ENCODE measurements at regions not wholly inside any gene's neighbourhood (a gene's known extent, or its start where the extent isn't known, plus 50 kb on each side); places are given as distances from the start of the nearest gene placed in this dataset.

DNA sequence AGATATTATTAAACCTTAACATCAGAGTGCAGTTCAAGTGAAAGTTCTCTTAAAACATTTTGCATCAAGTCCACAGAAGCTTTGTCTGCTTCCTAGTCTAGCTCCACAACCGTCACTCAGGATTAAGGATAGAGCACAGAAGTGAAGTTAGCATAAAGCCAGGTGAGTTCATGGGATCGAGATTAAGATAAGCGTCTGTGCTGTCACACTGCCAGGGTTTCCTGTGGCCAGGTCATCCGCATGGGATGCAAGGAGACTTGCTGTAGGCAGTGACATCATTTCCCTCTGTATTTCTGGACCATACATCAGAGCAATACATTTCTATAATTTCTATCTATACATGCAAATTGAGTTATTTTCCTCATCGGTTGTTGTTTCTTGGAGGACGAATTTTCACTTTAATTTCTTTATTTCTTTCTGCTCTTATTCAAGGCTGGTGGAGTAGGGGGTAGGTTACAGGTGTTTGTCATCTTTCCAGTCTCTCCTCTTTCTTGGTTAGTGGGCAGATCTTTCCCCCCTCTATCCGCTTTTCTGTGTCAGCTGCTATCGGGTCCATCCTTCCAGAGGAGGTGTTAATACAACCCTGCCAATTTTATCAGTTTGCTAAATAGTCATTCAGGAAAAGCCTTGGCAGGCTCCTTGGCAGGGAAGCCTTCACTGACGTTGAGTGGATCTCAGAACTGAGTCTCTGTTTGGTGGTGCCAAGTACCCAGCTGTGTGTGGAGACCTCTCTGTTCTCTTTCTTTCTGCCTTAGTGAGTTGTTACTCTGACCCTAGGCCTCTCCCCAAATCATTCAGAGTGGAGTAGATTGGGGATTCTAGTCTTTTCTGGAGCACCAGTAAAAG, 307.6 kb upstream of the MAP3K7 start:
- TF ChIP-seq EGR1 (IDR thresholded peaks at IDR 0.05; ENCODE audit: low read depth in 2 of 2) (no peak), YY1 (IDR thresholded peaks at IDR 0.05) (no peak), SP1 (IDR thresholded peaks at IDR 0.05) (no peak), RAD21 (IDR thresholded peaks at IDR 0.05) (no peak), FOXA1 (IDR thresholded peaks at IDR 0.05) (no peak), TAF1 (conservative IDR thresholded peaks at IDR 0.05) (no peak), GABPA (IDR thresholded peaks at IDR 0.05 in 1 of 2, conservative IDR thresholded peaks at IDR 0.05 in 1 of 2) (no peak), RXRA (IDR thresholded peaks at IDR 0.05) (no peak)
- TF ChIP-seq, protein P1, sequence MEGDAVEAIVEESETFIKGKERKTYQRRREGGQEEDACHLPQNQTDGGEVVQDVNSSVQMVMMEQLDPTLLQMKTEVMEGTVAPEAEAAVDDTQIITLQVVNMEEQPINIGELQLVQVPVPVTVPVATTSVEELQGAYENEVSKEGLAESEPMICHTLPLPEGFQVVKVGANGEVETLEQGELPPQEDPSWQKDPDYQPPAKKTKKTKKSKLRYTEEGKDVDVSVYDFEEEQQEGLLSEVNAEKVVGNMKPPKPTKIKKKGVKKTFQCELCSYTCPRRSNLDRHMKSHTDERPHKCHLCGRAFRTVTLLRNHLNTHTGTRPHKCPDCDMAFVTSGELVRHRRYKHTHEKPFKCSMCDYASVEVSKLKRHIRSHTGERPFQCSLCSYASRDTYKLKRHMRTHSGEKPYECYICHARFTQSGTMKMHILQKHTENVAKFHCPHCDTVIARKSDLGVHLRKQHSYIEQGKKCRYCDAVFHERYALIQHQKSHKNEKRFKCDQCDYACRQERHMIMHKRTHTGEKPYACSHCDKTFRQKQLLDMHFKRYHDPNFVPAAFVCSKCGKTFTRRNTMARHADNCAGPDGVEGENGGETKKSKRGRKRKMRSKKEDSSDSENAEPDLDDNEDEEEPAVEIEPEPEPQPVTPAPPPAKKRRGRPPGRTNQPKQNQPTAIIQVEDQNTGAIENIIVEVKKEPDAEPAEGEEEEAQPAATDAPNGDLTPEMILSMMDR (IDR thresholded peaks at IDR 0.05; ENCODE audit: low read depth, low read length, missing input control), result no peak
- TF ChIP-seq, protein P2, sequence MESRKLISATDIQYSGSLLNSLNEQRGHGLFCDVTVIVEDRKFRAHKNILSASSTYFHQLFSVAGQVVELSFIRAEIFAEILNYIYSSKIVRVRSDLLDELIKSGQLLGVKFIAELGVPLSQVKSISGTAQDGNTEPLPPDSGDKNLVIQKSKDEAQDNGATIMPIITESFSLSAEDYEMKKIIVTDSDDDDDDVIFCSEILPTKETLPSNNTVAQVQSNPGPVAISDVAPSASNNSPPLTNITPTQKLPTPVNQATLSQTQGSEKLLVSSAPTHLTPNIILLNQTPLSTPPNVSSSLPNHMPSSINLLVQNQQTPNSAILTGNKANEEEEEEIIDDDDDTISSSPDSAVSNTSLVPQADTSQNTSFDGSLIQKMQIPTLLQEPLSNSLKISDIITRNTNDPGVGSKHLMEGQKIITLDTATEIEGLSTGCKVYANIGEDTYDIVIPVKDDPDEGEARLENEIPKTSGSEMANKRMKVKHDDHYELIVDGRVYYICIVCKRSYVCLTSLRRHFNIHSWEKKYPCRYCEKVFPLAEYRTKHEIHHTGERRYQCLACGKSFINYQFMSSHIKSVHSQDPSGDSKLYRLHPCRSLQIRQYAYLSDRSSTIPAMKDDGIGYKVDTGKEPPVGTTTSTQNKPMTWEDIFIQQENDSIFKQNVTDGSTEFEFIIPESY (IDR thresholded peaks at IDR 0.05), result no peak
- TF ChIP-seq, protein P3, sequence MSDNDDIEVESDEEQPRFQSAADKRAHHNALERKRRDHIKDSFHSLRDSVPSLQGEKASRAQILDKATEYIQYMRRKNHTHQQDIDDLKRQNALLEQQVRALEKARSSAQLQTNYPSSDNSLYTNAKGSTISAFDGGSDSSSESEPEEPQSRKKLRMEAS (IDR thresholded peaks at IDR 0.05), result no peak
- TF ChIP-seq, protein P4, sequence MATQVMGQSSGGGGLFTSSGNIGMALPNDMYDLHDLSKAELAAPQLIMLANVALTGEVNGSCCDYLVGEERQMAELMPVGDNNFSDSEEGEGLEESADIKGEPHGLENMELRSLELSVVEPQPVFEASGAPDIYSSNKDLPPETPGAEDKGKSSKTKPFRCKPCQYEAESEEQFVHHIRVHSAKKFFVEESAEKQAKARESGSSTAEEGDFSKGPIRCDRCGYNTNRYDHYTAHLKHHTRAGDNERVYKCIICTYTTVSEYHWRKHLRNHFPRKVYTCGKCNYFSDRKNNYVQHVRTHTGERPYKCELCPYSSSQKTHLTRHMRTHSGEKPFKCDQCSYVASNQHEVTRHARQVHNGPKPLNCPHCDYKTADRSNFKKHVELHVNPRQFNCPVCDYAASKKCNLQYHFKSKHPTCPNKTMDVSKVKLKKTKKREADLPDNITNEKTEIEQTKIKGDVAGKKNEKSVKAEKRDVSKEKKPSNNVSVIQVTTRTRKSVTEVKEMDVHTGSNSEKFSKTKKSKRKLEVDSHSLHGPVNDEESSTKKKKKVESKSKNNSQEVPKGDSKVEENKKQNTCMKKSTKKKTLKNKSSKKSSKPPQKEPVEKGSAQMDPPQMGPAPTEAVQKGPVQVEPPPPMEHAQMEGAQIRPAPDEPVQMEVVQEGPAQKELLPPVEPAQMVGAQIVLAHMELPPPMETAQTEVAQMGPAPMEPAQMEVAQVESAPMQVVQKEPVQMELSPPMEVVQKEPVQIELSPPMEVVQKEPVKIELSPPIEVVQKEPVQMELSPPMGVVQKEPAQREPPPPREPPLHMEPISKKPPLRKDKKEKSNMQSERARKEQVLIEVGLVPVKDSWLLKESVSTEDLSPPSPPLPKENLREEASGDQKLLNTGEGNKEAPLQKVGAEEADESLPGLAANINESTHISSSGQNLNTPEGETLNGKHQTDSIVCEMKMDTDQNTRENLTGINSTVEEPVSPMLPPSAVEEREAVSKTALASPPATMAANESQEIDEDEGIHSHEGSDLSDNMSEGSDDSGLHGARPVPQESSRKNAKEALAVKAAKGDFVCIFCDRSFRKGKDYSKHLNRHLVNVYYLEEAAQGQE (IDR thresholded peaks at IDR 0.05), result no peak

Measured in liver (tissue), 3 donors.